ENCODE measurements at regions not wholly inside any gene's neighbourhood (a gene's known extent, or its start where the extent isn't known, plus 50 kb on each side); places are given as distances from the start of the nearest gene placed in this dataset.
"Not testable (repeated sequence)": the region's sequence is repeated elsewhere in the genome, so short reads cannot be mapped to it uniquely, and the experiment has no call there.

DNA sequence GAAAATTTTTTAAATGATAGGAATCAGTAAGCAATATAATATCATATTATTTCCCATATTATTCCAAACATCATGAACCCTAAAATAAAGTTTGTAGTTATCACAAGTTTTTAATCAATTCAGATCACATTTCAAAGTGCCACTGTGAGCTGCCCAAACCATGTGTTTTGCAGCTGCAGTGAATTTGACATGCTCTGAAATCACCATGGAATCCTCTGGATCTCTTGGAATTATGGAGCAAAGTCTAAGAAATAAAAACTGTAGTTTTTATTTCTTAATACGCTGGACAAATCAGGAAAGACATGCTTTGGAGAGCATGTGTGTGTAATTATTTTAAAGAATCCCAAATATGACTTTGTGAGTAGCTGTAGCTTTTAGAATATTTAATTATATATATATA lies 262.7 kb downstream of the ANKRD50 start:
- Histone ChIP-seq H3K9ac (ENCODE audit: low read depth in 1 of 2, low read length in 2 of 2) (no peak overlapping the region), H3K9me3 (ENCODE audit: control insufficient read depth in 2 of 2, low read length in 2 of 2) (peaks cover 0 to 4% of the 10 kb centered on the region in 2 donors), H3K27me3 (ENCODE audit: control insufficient read depth in 2 of 2, insufficient read depth in 2 of 2, low read length in 2 of 2) (no peaks in the 10 kb centered on the region), H3K27ac (ENCODE audit: low read depth in 2 of 2, low read length in 2 of 2) (no peak overlapping the region), H3K4me1 (ENCODE audit: control insufficient read depth in 2 of 2, insufficient read depth in 2 of 2, low read length in 2 of 2) (no peaks in the 10 kb centered on the region), H3K4me3 (ENCODE audit: low read length in 2 of 2) (no peak overlapping the region), H3K36me3 (ENCODE audit: control insufficient read depth in 2 of 2, insufficient read depth in 2 of 2, low read length in 2 of 2) (no peaks in the 10 kb centered on the region)

GRCh38 chr4:124450851-124451250 lies 261.7 kb downstream of the ANKRD50 start:
- H3K27me3 ChIP-seq (ENCODE audit: control insufficient read depth in 2 of 2, insufficient read depth in 2 of 2, low read length in 2 of 2) = no peaks in the 10 kb centered on the region
- H3K4me3 ChIP-seq (ENCODE audit: low read length in 2 of 2) = no peak overlapping the region
- no peaks in the 10 kb centered on the region for H3K4me1 ChIP-seq (ENCODE audit: control insufficient read depth in 2 of 2, insufficient read depth in 2 of 2, low read length in 2 of 2)
- no peaks in the 10 kb centered on the region for H3K9me3 ChIP-seq (ENCODE audit: control insufficient read depth in 2 of 2, low read length in 2 of 2)
- H3K27ac ChIP-seq (ENCODE audit: low read depth in 2 of 2, low read length in 2 of 2) = no peak overlapping the region
- no peak overlapping the region for H3K9ac ChIP-seq (ENCODE audit: low read depth in 1 of 2, low read length in 2 of 2)
- no peaks in the 10 kb centered on the region for H3K36me3 ChIP-seq (ENCODE audit: control insufficient read depth in 2 of 2, insufficient read depth in 2 of 2, low read length in 2 of 2)

DNA sequence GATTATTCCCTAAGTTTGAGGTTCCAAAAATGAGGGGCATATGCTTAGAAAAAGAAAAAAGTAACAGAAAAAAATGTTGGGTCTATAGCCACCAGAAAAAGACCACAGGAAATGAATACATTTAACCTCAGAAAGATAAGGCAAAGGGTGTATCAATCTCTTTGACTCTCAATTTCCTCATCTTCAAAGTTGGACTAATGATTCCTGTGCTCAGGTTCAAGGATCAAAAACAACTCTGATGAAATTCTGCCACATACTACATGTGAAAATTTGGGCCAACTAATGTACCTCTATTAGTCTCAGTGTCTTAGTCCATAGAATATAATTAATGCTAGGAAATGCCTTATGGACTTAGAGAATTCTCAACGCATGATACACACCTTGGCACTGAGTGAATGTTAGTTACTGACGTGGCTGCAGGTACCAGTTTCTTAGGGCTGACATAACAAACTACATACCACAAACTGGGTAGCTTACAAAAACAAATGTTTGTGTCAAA lies 257.7 kb downstream of the ANKRD50 start:
- Histone ChIP-seq H3K27ac (ENCODE audit: low read depth in 2 of 2, low read length in 2 of 2) (no peak overlapping the region), H3K36me3 (ENCODE audit: control insufficient read depth in 2 of 2, insufficient read depth in 2 of 2, low read length in 2 of 2) (no peaks in the 10 kb centered on the region), H3K9me3 (ENCODE audit: control insufficient read depth in 2 of 2, low read length in 2 of 2) (no peaks in the 10 kb centered on the region), H3K4me3 (ENCODE audit: low read length in 2 of 2) (no peak overlapping the region), H3K9ac (ENCODE audit: low read depth in 1 of 2, low read length in 2 of 2) (no peak overlapping the region), H3K27me3 (ENCODE audit: control insufficient read depth in 2 of 2, insufficient read depth in 2 of 2, low read length in 2 of 2) (no peaks in the 10 kb centered on the region), H3K4me1 (ENCODE audit: control insufficient read depth in 2 of 2, insufficient read depth in 2 of 2, low read length in 2 of 2) (no peaks in the 10 kb centered on the region)

- Histone ChIP-seq H3K9ac (ENCODE audit: low read depth in 1 of 2, low read length in 2 of 2) (no peak overlapping the region), H3K9me3 (ENCODE audit: control insufficient read depth in 2 of 2, low read length in 2 of 2) (no peaks in the 10 kb centered on the region), H3K4me1 (ENCODE audit: control insufficient read depth in 2 of 2, insufficient read depth in 2 of 2, low read length in 2 of 2) (no peaks in the 10 kb centered on the region)
These were observed 256.9 kb downstream of the ANKRD50 start for GRCh38 chr4:124455671-124456070.

GRCh38 chr4:124459196-124459940 lies 253.2 kb downstream of the ANKRD50 start:
- Histone ChIP-seq H3K9me3 (ENCODE audit: control insufficient read depth in 2 of 2, low read length in 2 of 2) (peaks cover 0 to 4% of the 10 kb centered on the region in 2 donors), H3K4me1 (ENCODE audit: control insufficient read depth in 2 of 2, insufficient read depth in 2 of 2, low read length in 2 of 2) (no peaks in the 10 kb centered on the region), H3K4me3 (ENCODE audit: low read length in 2 of 2) (no peak overlapping the region), H3K36me3 (ENCODE audit: control insufficient read depth in 2 of 2, insufficient read depth in 2 of 2, low read length in 2 of 2) (no peaks in the 10 kb centered on the region), H3K27ac (ENCODE audit: low read depth in 2 of 2, low read length in 2 of 2) (peak overlapping the region in 1 of 2 donors; percentile 22), H3K27me3 (ENCODE audit: control insufficient read depth in 2 of 2, insufficient read depth in 2 of 2, low read length in 2 of 2) (no peaks in the 10 kb centered on the region), H3K9ac (ENCODE audit: low read depth in 1 of 2, low read length in 2 of 2) (no peak overlapping the region)

More at GRCh38 chr4:124455671-124456070, 256.9 kb downstream of the ANKRD50 start:
- H3K36me3 ChIP-seq (ENCODE audit: control insufficient read depth in 2 of 2, insufficient read depth in 2 of 2, low read length in 2 of 2) = no peaks in the 10 kb centered on the region
- no peaks in the 10 kb centered on the region for H3K27me3 ChIP-seq (ENCODE audit: control insufficient read depth in 2 of 2, insufficient read depth in 2 of 2, low read length in 2 of 2)
- H3K4me3 ChIP-seq (ENCODE audit: low read length in 2 of 2) = no peak overlapping the region
- no peak overlapping the region for H3K27ac ChIP-seq (ENCODE audit: low read depth in 2 of 2, low read length in 2 of 2)

- Histone ChIP-seq H3K36me3 (ENCODE audit: control insufficient read depth in 2 of 2, insufficient read depth in 2 of 2, low read length in 2 of 2) (no peaks in the 10 kb centered on the region), H3K9me3 (ENCODE audit: control insufficient read depth in 2 of 2, low read length in 2 of 2) (peaks cover 0 to 4% of the 10 kb centered on the region in 2 donors), H3K9ac (ENCODE audit: low read depth in 1 of 2, low read length in 2 of 2) (peak overlapping the region in 1 of 2 donors; percentile 10), H3K4me1 (ENCODE audit: control insufficient read depth in 2 of 2, insufficient read depth in 2 of 2, low read length in 2 of 2) (no peaks in the 10 kb centered on the region), H3K4me3 (ENCODE audit: low read length in 2 of 2) (no peak overlapping the region), H3K27me3 (ENCODE audit: control insufficient read depth in 2 of 2, insufficient read depth in 2 of 2, low read length in 2 of 2) (no peaks in the 10 kb centered on the region), H3K27ac (ENCODE audit: low read depth in 2 of 2, low read length in 2 of 2) (peak overlapping the region in 1 of 2 donors; percentile 22)
These were observed 252.6 kb downstream of the ANKRD50 start for GRCh38 chr4:124459941-124460310.

- not testable (repeated sequence) for H3K4me3 ChIP-seq (ENCODE audit: low read length in 2 of 2); H3K9ac ChIP-seq (ENCODE audit: low read depth in 1 of 2, low read length in 2 of 2); H3K27ac ChIP-seq (ENCODE audit: low read depth in 2 of 2, low read length in 2 of 2); H3K4me1 ChIP-seq (ENCODE audit: control insufficient read depth in 2 of 2, insufficient read depth in 2 of 2, low read length in 2 of 2); H3K36me3 ChIP-seq (ENCODE audit: control insufficient read depth in 2 of 2, insufficient read depth in 2 of 2, low read length in 2 of 2); H3K27me3 ChIP-seq (ENCODE audit: control insufficient read depth in 2 of 2, insufficient read depth in 2 of 2, low read length in 2 of 2); H3K9me3 ChIP-seq (ENCODE audit: control insufficient read depth in 2 of 2, low read length in 2 of 2)
These were observed 250.9 kb downstream of the ANKRD50 start for GRCh38 chr4:124461592-124461991.

GRCh38 chr4:124462954-124463828 lies 249.3 kb downstream of the ANKRD50 start:
- H3K27ac ChIP-seq (ENCODE audit: low read depth in 2 of 2, low read length in 2 of 2) = no peak overlapping the region
- no peaks in the 10 kb centered on the region for H3K36me3 ChIP-seq (ENCODE audit: control insufficient read depth in 2 of 2, insufficient read depth in 2 of 2, low read length in 2 of 2)
- no peak overlapping the region for H3K4me3 ChIP-seq (ENCODE audit: low read length in 2 of 2)
- peaks cover 0 to 4% of the 10 kb centered on the region in 2 donors for H3K9me3 ChIP-seq (ENCODE audit: control insufficient read depth in 2 of 2, low read length in 2 of 2)
- H3K4me1 ChIP-seq (ENCODE audit: control insufficient read depth in 2 of 2, insufficient read depth in 2 of 2, low read length in 2 of 2) = no peaks in the 10 kb centered on the region
- H3K9ac ChIP-seq (ENCODE audit: low read depth in 1 of 2, low read length in 2 of 2) = no peak overlapping the region
- no peaks in the 10 kb centered on the region for H3K27me3 ChIP-seq (ENCODE audit: control insufficient read depth in 2 of 2, insufficient read depth in 2 of 2, low read length in 2 of 2)

DNA sequence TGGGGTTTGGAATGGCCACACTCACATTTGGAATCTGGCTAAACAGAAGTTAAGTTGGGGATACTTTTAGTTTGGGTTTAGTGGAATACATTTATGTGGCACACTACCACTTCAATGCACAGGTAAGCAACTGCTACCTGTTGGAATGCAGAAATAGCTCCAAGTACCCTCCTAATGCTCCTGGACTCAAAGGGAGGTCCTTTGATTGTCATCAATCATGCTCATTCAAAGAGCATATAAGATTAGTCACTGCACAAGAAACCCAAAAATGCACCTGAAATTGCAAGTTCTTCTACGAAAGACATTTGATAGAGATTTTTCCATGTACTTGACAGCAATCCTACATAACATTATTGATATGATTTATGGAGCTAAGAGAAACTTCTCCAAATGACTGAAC lies 247.7 kb downstream of the ANKRD50 start:
- Histone ChIP-seq H3K4me3 (ENCODE audit: low read length in 2 of 2) (no peak overlapping the region), H3K36me3 (ENCODE audit: control insufficient read depth in 2 of 2, insufficient read depth in 2 of 2, low read length in 2 of 2) (no peaks in the 10 kb centered on the region), H3K27me3 (ENCODE audit: control insufficient read depth in 2 of 2, insufficient read depth in 2 of 2, low read length in 2 of 2) (no peaks in the 10 kb centered on the region), H3K9me3 (ENCODE audit: control insufficient read depth in 2 of 2, low read length in 2 of 2) (peaks cover 0 to 4% of the 10 kb centered on the region in 2 donors), H3K9ac (ENCODE audit: low read depth in 1 of 2, low read length in 2 of 2) (no peak overlapping the region), H3K27ac (ENCODE audit: low read depth in 2 of 2, low read length in 2 of 2) (no peak overlapping the region), H3K4me1 (ENCODE audit: control insufficient read depth in 2 of 2, insufficient read depth in 2 of 2, low read length in 2 of 2) (no peaks in the 10 kb centered on the region)

DNA sequence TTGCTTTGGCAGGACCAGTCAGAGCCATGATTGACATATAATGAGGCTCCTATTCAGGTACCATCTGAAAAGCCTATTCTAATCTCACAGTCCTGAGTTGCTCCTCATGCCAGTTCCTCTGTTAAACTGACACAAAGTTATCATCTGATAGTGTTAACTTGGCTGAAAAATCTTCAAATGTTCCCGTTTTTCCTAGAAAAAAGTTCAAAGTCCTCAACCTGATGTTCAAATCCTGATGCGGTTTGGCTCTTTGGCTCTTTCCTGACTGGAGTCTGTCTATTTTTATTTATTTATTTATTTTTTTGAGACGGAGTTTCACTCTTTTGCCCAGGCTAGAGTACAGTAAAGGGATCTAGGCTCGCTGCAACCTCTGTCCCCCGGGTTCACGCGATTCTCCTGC lies 244.2 kb downstream of the ANKRD50 start:
- Histone ChIP-seq H3K9ac (ENCODE audit: low read depth in 1 of 2, low read length in 2 of 2) (no peak overlapping the region), H3K4me1 (ENCODE audit: control insufficient read depth in 2 of 2, insufficient read depth in 2 of 2, low read length in 2 of 2) (no peaks in the 10 kb centered on the region), H3K27me3 (ENCODE audit: control insufficient read depth in 2 of 2, insufficient read depth in 2 of 2, low read length in 2 of 2) (no peaks in the 10 kb centered on the region), H3K4me3 (ENCODE audit: low read length in 2 of 2) (no peak overlapping the region), H3K9me3 (ENCODE audit: control insufficient read depth in 2 of 2, low read length in 2 of 2) (peaks cover 0 to 2% of the 10 kb centered on the region in 2 donors), H3K27ac (ENCODE audit: low read depth in 2 of 2, low read length in 2 of 2) (no peak overlapping the region), H3K36me3 (ENCODE audit: control insufficient read depth in 2 of 2, insufficient read depth in 2 of 2, low read length in 2 of 2) (no peaks in the 10 kb centered on the region)
